Stimulated activated CD8-positive, alpha-beta memory T cell treated with anti-CD3 and anti-CD28 coated beads, Interleukin-12 subunit alpha, Interleukin-12 subunit beta, amount 100 ng/mL, for 24 hours (primary cell): ENCODE measurements at regions not wholly inside any gene's neighbourhood (a gene's known extent, or its start where the extent isn't known, plus 50 kb on each side); places are given as distances from the start of the nearest gene placed in this dataset.

Experiments
- DNase-seq: peaks from one replicate; pipeline ENCODE4 v3.0.0-alpha.2; 2020; ENCODE audit errors: extremely low read depth

- no peak for DNase-seq
Measured at GRCh38 chr20:20933142-20933958, 172.8 kb downstream of the LINC00237 start.

DNA sequence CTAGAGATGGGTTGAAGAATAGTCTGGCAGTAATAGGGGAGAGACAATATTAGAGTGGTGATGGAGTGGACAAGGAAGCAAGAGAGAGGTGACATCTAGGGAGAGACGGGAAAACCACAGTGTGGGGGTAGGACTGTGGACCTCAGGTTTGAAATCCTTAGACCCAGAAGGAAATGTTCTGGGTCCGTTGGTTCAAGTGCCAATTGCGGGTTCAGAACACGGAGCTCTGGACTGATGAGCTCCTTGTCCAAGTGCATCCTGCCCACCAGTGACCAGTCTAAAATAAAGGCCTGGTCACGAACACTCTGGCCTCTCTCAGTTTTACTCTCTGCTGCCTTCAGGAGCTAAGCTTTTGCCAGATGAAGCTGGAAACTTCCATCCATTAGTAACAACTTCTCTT is 174.0 kb downstream of the LINC00237 start:
- DNase-seq = no peak

DNA sequence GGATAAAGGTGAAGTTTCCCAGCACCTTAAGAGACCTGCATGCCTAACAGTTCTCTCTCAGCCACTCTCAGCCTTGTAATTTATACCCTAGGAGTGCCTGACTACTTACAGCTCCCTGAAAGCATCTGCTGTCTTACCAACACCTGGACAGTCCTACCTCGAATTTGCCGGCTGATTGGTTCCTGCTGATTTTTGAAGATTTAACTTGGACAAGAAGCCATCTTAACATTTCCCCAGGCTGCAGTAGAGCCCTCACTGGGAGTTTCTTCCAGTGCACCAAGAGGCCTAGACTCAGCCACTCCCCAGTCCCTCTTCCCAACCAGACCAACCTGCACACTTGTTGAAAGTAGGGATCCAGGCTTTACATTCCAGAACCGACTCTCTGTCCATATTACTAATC is 174.5 kb downstream of the LINC00237 start:
- no peak for DNase-seq

DNA sequence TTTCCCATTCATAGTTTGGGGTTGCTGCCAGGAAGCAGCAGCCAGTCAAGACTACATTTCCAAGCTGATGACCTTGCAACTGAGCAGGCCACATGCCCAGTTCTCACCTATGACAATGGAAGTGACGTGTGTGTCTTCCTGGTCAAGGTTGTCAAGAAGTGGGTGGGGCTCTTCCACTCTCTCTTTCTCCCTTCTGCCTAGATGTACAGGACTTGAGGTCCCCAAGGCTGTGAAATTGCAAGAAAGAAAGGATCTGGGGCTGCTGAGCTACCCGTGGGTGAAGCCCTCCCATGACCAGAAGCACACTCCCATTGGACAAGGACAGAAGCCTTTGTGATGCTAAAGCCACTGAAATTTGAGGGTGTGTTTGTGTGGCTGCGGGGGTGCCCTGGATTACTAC is 175.1 kb downstream of the LINC00237 start:
- no peak for DNase-seq

DNA sequence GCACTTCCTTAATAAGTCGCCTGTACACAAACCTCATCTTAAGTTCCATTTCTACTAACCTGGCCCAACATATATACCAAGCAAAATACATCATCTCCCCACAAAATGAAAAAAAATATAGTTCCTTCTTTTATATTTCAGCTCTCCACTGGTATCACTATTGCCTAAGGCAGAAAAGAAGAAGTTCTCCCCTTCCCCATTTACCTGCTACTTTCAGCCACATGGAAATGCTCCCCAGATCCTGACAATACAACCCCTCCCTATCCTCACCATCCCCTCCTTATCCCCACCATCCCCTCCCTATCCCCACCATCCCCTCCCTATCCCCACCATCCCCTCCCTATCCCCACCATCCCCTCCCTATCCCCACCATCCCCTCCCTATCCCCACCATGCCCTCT is 175.7 kb downstream of the LINC00237 start:
- no peak for DNase-seq

GRCh38 chr20:20929341-20929740 is 176.8 kb downstream of the LINC00237 start:
- DNase-seq = no peak

GRCh38 chr20:20926222-20926905 is 179.8 kb downstream of the LINC00237 start:
- no peak for DNase-seq

DNA sequence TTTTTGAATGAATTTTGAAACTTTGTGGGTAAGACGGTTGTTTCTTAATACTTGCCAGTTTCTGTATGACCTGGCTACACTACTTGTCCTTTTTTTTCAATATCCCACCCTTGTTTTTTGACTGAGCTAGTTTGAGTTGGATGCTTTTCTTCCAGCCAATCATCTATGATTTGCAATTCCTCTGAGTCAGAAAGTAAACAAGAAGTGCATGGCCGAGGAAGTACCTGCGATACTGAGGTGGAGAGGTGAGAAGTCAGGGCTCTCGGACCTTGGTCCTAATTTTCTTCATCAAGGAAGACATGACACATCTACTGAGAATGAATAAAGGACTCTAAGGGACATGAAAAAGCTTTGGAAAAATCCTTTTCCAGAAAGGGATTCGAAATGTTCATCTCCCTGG is 185.7 kb downstream of the LINC00237 start:
- DNase-seq = no peak

GRCh38 chr20:20915844-20916243 is 190.3 kb downstream of the LINC00237 start:
- no peak for DNase-seq

- DNase-seq = no peak
Measured at GRCh38 chr20:20904501-20904831, 192.0 kb upstream of the RALGAPA2 start.

- no peak for DNase-seq
Measured at GRCh38 chr20:20903773-20904500, 191.5 kb upstream of the RALGAPA2 start.

DNA sequence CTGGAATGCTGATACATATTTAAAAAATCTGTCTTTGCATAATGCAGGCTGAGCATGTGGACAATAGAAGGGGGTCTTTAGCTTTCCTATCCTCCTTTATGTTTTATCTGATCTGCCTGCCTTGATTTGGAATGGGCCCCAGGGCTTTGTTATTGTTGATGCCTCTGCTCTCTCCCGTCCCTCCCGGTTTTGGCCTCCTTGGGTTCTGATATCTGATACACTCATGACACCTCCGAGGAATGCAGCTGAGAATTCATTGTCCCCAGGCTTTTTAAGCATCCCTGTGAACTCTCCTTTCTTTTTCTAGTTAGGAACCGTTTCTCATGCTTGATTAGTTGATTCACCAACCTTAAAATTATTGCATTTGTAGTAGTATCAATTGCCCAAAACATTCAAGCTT is 185.5 kb upstream of the RALGAPA2 start:
- no peak for DNase-seq

DNA sequence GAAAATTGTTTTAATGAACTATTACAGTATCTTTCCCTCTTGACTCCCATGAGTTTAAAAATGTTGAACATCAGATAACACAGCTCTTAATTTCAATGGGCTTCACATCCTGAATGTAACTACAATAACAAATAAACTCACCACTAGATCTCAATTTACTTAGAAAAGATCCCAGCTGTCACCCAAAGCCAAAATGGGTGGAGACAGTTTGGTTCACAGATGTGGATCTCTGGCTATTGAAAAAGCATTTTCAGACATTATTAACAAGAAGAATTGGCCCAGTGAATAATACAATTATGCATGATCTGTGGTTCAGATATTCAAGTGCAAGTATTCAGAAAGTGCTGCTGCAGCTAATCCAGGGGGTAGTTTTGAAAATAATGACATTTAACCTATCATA is 184.7 kb upstream of the RALGAPA2 start:
- no peak for DNase-seq

DNA sequence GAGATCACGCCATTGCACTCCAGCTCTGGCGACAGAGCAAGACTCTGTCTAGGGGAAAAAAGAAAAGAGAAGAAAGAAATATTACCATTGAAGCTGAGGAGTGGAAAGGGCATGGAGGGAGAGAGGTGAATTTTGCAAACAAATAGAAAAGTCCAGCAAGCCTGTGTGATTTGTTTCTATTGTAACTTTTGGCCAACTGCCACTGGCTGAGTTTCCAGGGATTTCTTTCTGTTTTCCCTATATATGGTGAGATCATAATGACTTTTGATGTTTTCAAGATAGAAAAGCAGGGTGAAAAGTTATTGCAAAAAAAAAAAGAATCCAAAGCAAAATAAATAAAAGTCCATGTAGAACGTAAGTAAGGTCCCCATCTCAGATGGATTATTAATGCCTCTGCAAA is 184.2 kb upstream of the RALGAPA2 start:
- no peak for DNase-seq

GRCh38 chr20:20895537-20895936 is 183.1 kb upstream of the RALGAPA2 start:
- no peak for DNase-seq

DNA sequence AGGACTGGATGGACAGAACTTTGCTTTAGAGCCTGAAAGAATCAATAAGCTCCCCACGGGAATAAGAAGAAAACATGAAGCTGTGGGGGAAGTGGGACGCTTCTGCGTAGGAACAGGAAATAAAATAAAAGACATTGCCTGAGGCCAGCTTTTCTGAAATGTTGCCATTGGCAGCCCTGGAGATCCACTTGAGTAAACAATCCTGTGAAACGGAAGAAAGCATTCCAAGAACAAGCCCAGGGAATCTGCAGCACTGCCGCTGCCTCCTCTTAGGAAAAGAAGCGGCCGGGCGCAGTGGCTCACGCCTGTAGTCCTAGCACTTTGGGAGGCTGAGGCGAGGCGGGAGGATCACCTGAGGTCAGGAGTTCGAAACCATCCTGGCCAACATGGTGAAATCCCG is 182.3 kb upstream of the RALGAPA2 start:
- DNase-seq = no peak

DNA sequence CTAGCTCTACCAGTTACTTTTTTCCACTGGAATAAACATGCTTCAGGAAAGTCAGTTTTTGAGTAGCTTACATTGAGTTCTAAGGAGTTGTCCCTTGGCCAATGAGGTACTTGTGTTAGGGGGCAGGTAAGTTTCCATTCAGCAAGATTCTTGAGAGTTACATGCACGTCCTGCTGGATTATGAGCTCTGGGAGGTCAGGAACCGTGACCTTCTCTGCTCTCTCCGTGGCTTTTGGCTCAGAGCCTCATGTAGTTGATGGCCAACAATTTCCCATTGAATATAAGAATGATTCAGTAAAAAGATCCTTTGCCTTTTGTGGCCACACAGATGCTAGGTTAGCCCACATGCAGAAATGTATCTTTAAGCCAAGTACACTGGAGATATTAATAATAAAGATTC is 181.8 kb upstream of the RALGAPA2 start:
- no peak for DNase-seq

- DNase-seq = no peak
Measured at GRCh38 chr20:20892328-20892727, 179.9 kb upstream of the RALGAPA2 start.

DNA sequence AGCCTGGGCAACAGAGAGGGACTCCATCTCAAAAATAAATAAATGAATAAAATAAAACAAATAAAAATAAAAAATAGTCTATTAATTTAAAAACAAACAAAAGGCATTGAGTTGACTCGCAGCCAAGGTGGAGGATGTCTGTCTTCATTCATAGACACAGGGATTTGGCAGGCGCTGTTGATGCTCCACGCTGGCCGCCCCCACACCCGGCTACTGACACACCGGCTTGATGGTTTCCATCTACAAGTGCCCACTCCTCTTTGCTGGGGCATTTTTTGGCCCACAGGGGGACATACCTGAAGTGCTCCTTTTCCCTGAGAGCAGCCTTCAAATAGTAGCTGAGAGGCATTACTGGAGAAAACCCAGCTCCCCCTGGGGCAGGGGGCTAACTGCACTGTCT is 178.3 kb upstream of the RALGAPA2 start:
- DNase-seq = no peak

GRCh38 chr20:20888936-20889335 is 176.5 kb upstream of the RALGAPA2 start:
- no peak for DNase-seq

DNA sequence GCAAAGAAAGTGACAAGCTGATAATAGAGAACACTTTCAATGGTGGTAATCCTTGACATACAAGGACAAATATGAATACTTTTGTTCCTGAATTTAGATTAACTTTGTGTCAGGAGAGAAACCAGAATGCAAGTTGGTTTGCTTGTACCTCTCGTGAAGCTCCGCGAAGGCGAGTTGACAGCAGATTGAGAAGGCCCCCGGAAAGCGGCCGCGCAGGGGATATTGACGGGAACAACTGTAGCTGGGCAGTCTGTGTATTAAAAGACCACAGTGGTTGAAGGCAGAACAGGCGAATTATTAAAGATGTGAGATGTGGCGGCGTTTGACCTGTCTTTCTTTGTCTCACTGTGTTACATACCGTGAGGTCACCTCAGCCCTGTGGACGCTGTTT is 175.8 kb upstream of the RALGAPA2 start:
- DNase-seq = no peak

GRCh38 chr20:20887593-20888265 is 175.3 kb upstream of the RALGAPA2 start:
- no peak for DNase-seq
